GM18870 (cell line): ENCODE measurements at regions not wholly inside any gene's neighbourhood (a gene's known extent, or its start where the extent isn't known, plus 50 kb on each side); places are given as distances from the start of the nearest gene placed in this dataset.

Source experiments
- ATAC-seq: cut with Tn5 transposase; IDR thresholded peaks from one replicate; pipeline ENCODE4 v1.9.1; 2021; ENCODE audit warnings: moderate library complexity; ENCODE audit not compliant: unreplicated experiment

GRCh38 chr1:164233149-164233548, 325.8 kb upstream of the PBX1 start:
- no peak for ATAC-seq

GRCh38 chr1:164240081-164240480, 318.9 kb upstream of the PBX1 start:
- ATAC-seq: no peak

- no peak for ATAC-seq
Observed at GRCh38 chr1:164250365-164250764, 308.6 kb upstream of the PBX1 start.

GRCh38 chr1:164256456-164256855, 302.5 kb upstream of the PBX1 start:
- ATAC-seq: no peak

- no peak for ATAC-seq
Observed at GRCh38 chr1:164261691-164262240, 297.2 kb upstream of the PBX1 start.

- no peak for ATAC-seq
Observed at GRCh38 chr1:164263540-164263939, 295.4 kb upstream of the PBX1 start.

- no peak for ATAC-seq
Observed at GRCh38 chr1:164265232-164265631, 293.8 kb upstream of the PBX1 start.

- no peak for ATAC-seq
Observed at GRCh38 chr1:164272156-164272555, 286.8 kb upstream of the PBX1 start.

- no peak for ATAC-seq
Observed at GRCh38 chr1:164296172-164296571, 262.8 kb upstream of the PBX1 start.

GRCh38 chr1:164308101-164308500, 250.9 kb upstream of the PBX1 start:
- ATAC-seq: no peak

- no peak for ATAC-seq
Observed at GRCh38 chr1:164310166-164310565, 248.8 kb upstream of the PBX1 start.

GRCh38 chr1:164311377-164311776, 247.6 kb upstream of the PBX1 start:
- no peak for ATAC-seq

- ATAC-seq: no peak
Observed at GRCh38 chr1:164320790-164321731, 237.9 kb upstream of the PBX1 start.

- no peak for ATAC-seq
Observed at GRCh38 chr1:164325786-164326185, 233.2 kb upstream of the PBX1 start.

GRCh38 chr1:164333387-164333786, 225.6 kb upstream of the PBX1 start:
- no peak for ATAC-seq

- no peak for ATAC-seq
Observed at GRCh38 chr1:164337394-164337793, 221.6 kb upstream of the PBX1 start.

- no peak for ATAC-seq
Observed at GRCh38 chr1:164337885-164338284, 221.1 kb upstream of the PBX1 start.

GRCh38 chr1:164343189-164343588, 215.8 kb upstream of the PBX1 start:
- ATAC-seq: no peak

- no peak for ATAC-seq
Observed at GRCh38 chr1:164347980-164348379, 211.0 kb upstream of the PBX1 start.

- no peak for ATAC-seq
Observed at GRCh38 chr1:164356511-164356910, 202.5 kb upstream of the PBX1 start.

- ATAC-seq: no peak
Observed at GRCh38 chr1:164360265-164360664, 198.7 kb upstream of the PBX1 start.

- no peak for ATAC-seq
Observed at GRCh38 chr1:164361927-164362326, 197.1 kb upstream of the PBX1 start.
